ENCODE measurements at regions not wholly inside any gene's neighbourhood (a gene's known extent, or its start where the extent isn't known, plus 50 kb on each side); places are given as distances from the start of the nearest gene placed in this dataset.

DNA sequence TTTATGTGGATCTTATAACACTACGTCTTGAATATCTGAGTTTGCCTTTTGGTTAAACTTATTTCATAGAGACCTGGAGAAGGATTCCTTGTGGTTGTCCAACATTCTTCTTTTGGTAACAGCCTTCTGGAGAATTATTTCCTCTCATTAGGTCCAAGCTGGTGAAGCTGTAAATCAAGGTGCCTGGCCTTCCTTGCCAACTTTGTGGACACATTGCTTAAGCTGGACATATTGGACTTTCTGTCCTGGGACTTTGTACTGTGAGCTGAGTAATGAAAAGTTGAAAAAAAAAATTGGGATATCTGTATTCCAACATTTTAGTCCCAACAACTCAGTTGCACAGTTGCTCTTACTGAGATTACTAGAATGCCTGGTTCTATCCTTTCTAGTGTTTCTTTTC is 186.2 kb downstream of the HAO1 start:
- Histone ChIP-seq H3K18ac (ENCODE audit: low read depth in 1 of 2, low read length in 2 of 2) (no peak overlapping the region), H3K4ac (ENCODE audit: low read depth in 1 of 2, low read length in 2 of 2) (no peak overlapping the region), H2BK5ac (ENCODE audit: low read depth, low read length, poor library complexity, severe bottlenecking) (no peak overlapping the region), H3K36me3 (ENCODE audit: control insufficient read depth in 1 of 2, insufficient read depth in 2 of 2, low read depth in 1 of 2, low read length in 2 of 2) (no peaks in the 10 kb centered on the region), H3K4me2 (ENCODE audit: low read length, poor library complexity, severe bottlenecking) (no peak overlapping the region), H3K27me3 (ENCODE audit: control insufficient read depth in 1 of 2, insufficient read depth in 1 of 2, low read length in 2 of 2) (peaks cover 0 to 4% of the 10 kb centered on the region in 2 experiments), H3K27ac (ENCODE audit: low read length, poor library complexity, severe bottlenecking) (no peak overlapping the region), H4K91ac (ENCODE audit: low read length) (no peak overlapping the region), H2BK120ac (ENCODE audit: low read depth, low read length) (no peak overlapping the region), H3K9me3 (ENCODE audit: control insufficient read depth, low read length) (no peaks in the 10 kb centered on the region), H2BK12ac (ENCODE audit: low read length in 2 of 2) (no peak overlapping the region), H3K9ac (ENCODE audit: low read length) (no peak overlapping the region), H2AFZ (ENCODE audit: low read depth, low read length) (no peak overlapping the region), H4K8ac (ENCODE audit: low read length) (no peak overlapping the region), H3K14ac (ENCODE audit: low read length in 2 of 2) (no peak overlapping the region), H3K4me3 (ENCODE audit: insufficient read depth in 1 of 2, low read depth in 1 of 2, low read length in 2 of 2) (no peak overlapping the region), H3K79me1 (replicated peaks; ENCODE audit: low read length, poor library complexity, severe bottlenecking) (no peaks in the 10 kb centered on the region), H3K23ac (ENCODE audit: low read length in 2 of 2) (no peak overlapping the region), H2AK5ac (ENCODE audit: low read length, severe bottlenecking) (no peak overlapping the region), H3K4me1 (ENCODE audit: control insufficient read depth, insufficient read depth, low read depth, low read length) (no peaks in the 10 kb centered on the region), H2BK15ac (ENCODE audit: low read depth, poor library complexity, severe bottlenecking) (no peak overlapping the region)
- WGBS: no CpG with 5 or more reads among the region's 1 CpG
- DNase-seq: no peak

- no peaks in the 10 kb centered on the region for H3K27me3 ChIP-seq (ENCODE audit: control insufficient read depth in 1 of 2, insufficient read depth in 1 of 2, low read length in 2 of 2)
- H4K8ac ChIP-seq (ENCODE audit: low read length): no peak overlapping the region
- H3K36me3 ChIP-seq (ENCODE audit: control insufficient read depth in 1 of 2, insufficient read depth in 2 of 2, low read depth in 1 of 2, low read length in 2 of 2): no peaks in the 10 kb centered on the region
- no peaks in the 10 kb centered on the region for H3K79me1 ChIP-seq (replicated peaks; ENCODE audit: low read length, poor library complexity, severe bottlenecking)
- H2BK5ac ChIP-seq (ENCODE audit: low read depth, low read length, poor library complexity, severe bottlenecking): no peak overlapping the region
- H3K27ac ChIP-seq (ENCODE audit: low read length, poor library complexity, severe bottlenecking): no peak overlapping the region
- H3K9me3 ChIP-seq (ENCODE audit: control insufficient read depth, low read length): no peaks in the 10 kb centered on the region
- no peak overlapping the region for H2BK120ac ChIP-seq (ENCODE audit: low read depth, low read length)
- no peak overlapping the region for H2AFZ ChIP-seq (ENCODE audit: low read depth, low read length)
- no peak overlapping the region for H2BK12ac ChIP-seq (ENCODE audit: low read length in 2 of 2)
- peak; percentile 41 for DNase-seq
- no peak overlapping the region for H3K14ac ChIP-seq (ENCODE audit: low read length in 2 of 2)
- H4K91ac ChIP-seq (ENCODE audit: low read length): no peak overlapping the region
- H3K4ac ChIP-seq (ENCODE audit: low read depth in 1 of 2, low read length in 2 of 2): no peak overlapping the region
- H3K9ac ChIP-seq (ENCODE audit: low read length): no peak overlapping the region
- no peak overlapping the region for H2BK15ac ChIP-seq (ENCODE audit: low read depth, poor library complexity, severe bottlenecking)
- no peak overlapping the region for H3K18ac ChIP-seq (ENCODE audit: low read depth in 1 of 2, low read length in 2 of 2)
- no peak overlapping the region for H3K4me2 ChIP-seq (ENCODE audit: low read length, poor library complexity, severe bottlenecking)
- no peak overlapping the region for H3K23ac ChIP-seq (ENCODE audit: low read length in 2 of 2)
- no peaks in the 10 kb centered on the region for H3K4me1 ChIP-seq (ENCODE audit: control insufficient read depth, insufficient read depth, low read depth, low read length)
- H2AK5ac ChIP-seq (ENCODE audit: low read length, severe bottlenecking): no peak overlapping the region
- WGBS: 29% methylated on average over 1 of the region's 3 CpGs
- no peak overlapping the region for H3K4me3 ChIP-seq (ENCODE audit: insufficient read depth in 1 of 2, low read depth in 1 of 2, low read length in 2 of 2)
Measured at GRCh38 chr20:7758406-7758805, 181.9 kb downstream of the HAO1 start.

GRCh38 chr20:7760247-7761031 is 179.8 kb downstream of the HAO1 start:
- DNase-seq: peak; percentile 80
- Histone ChIP-seq H2BK12ac (ENCODE audit: low read length in 2 of 2) (no peak overlapping the region), H3K14ac (ENCODE audit: low read length in 2 of 2) (no peak overlapping the region), H3K4me1 (ENCODE audit: control insufficient read depth, insufficient read depth, low read depth, low read length) (no peaks in the 10 kb centered on the region), H2BK15ac (ENCODE audit: low read depth, poor library complexity, severe bottlenecking) (no peak overlapping the region), H2BK5ac (ENCODE audit: low read depth, low read length, poor library complexity, severe bottlenecking) (no peak overlapping the region), H3K9me3 (ENCODE audit: control insufficient read depth, low read length) (no peaks in the 10 kb centered on the region), H3K4me2 (ENCODE audit: low read length, poor library complexity, severe bottlenecking) (no peak overlapping the region), H3K18ac (ENCODE audit: low read depth in 1 of 2, low read length in 2 of 2) (no peak overlapping the region), H3K23ac (ENCODE audit: low read length in 2 of 2) (no peak overlapping the region), H4K91ac (ENCODE audit: low read length) (no peak overlapping the region), H3K27me3 (ENCODE audit: control insufficient read depth in 1 of 2, insufficient read depth in 1 of 2, low read length in 2 of 2) (no peaks in the 10 kb centered on the region), H2BK120ac (ENCODE audit: low read depth, low read length) (no peak overlapping the region), H2AFZ (ENCODE audit: low read depth, low read length) (no peak overlapping the region), H3K9ac (ENCODE audit: low read length) (no peak overlapping the region), H2AK5ac (ENCODE audit: low read length, severe bottlenecking) (no peak overlapping the region), H3K27ac (ENCODE audit: low read length, poor library complexity, severe bottlenecking) (no peak overlapping the region), H3K4ac (ENCODE audit: low read depth in 1 of 2, low read length in 2 of 2) (no peak overlapping the region), H4K8ac (ENCODE audit: low read length) (no peak overlapping the region), H3K79me1 (replicated peaks; ENCODE audit: low read length, poor library complexity, severe bottlenecking) (no peaks in the 10 kb centered on the region), H3K36me3 (ENCODE audit: control insufficient read depth in 1 of 2, insufficient read depth in 2 of 2, low read depth in 1 of 2, low read length in 2 of 2) (no peaks in the 10 kb centered on the region), H3K4me3 (ENCODE audit: insufficient read depth in 1 of 2, low read depth in 1 of 2, low read length in 2 of 2) (no peak overlapping the region)
- 0% methylated on average over 1 of the region's 1 CpG for WGBS

DNA sequence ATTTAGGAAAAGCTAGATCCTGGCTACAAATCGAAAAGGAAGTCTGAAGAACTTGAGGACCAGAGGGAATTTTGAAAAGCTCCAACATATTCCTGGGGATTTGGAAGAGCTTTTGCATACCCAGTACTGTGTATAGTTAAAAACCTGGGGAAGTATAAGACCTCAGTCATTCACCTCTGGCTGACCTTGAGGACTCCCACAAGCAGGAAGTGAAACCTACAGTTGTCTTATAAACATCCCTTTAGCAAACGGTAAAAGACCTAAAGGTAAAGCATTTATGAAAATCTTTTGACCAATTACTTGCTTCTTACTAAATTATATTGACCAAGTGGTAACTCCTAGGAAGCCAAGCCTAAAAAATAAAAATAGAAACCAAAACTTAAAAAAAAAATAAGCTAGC is 175.0 kb downstream of the HAO1 start:
- no peak overlapping the region for H3K4me3 ChIP-seq (ENCODE audit: insufficient read depth in 1 of 2, low read depth in 1 of 2, low read length in 2 of 2)
- H3K36me3 ChIP-seq (ENCODE audit: control insufficient read depth in 1 of 2, insufficient read depth in 2 of 2, low read depth in 1 of 2, low read length in 2 of 2): no peaks in the 10 kb centered on the region
- H2AK5ac ChIP-seq (ENCODE audit: low read length, severe bottlenecking): no peak overlapping the region
- no peak overlapping the region for H4K91ac ChIP-seq (ENCODE audit: low read length)
- no peak for DNase-seq
- no peak overlapping the region for H2BK5ac ChIP-seq (ENCODE audit: low read depth, low read length, poor library complexity, severe bottlenecking)
- no peak overlapping the region for H4K8ac ChIP-seq (ENCODE audit: low read length)
- WGBS: 54% methylated on average over 2 of the region's 2 CpGs
- no peak overlapping the region for H2BK15ac ChIP-seq (ENCODE audit: low read depth, poor library complexity, severe bottlenecking)
- no peaks in the 10 kb centered on the region for H3K79me1 ChIP-seq (replicated peaks; ENCODE audit: low read length, poor library complexity, severe bottlenecking)
- H3K14ac ChIP-seq (ENCODE audit: low read length in 2 of 2): no peak overlapping the region
- H3K4me1 ChIP-seq (ENCODE audit: control insufficient read depth, insufficient read depth, low read depth, low read length): no peaks in the 10 kb centered on the region
- H3K23ac ChIP-seq (ENCODE audit: low read length in 2 of 2): no peak overlapping the region
- no peak overlapping the region for H3K18ac ChIP-seq (ENCODE audit: low read depth in 1 of 2, low read length in 2 of 2)
- H3K9ac ChIP-seq (ENCODE audit: low read length): no peak overlapping the region
- H2BK12ac ChIP-seq (ENCODE audit: low read length in 2 of 2): no peak overlapping the region
- H3K27me3 ChIP-seq (ENCODE audit: control insufficient read depth in 1 of 2, insufficient read depth in 1 of 2, low read length in 2 of 2): no peaks in the 10 kb centered on the region
- H2AFZ ChIP-seq (ENCODE audit: low read depth, low read length): no peak overlapping the region
- no peak overlapping the region for H3K27ac ChIP-seq (ENCODE audit: low read length, poor library complexity, severe bottlenecking)
- no peak overlapping the region for H2BK120ac ChIP-seq (ENCODE audit: low read depth, low read length)
- H3K9me3 ChIP-seq (ENCODE audit: control insufficient read depth, low read length): no peaks in the 10 kb centered on the region
- H3K4me2 ChIP-seq (ENCODE audit: low read length, poor library complexity, severe bottlenecking): no peak overlapping the region
- no peak overlapping the region for H3K4ac ChIP-seq (ENCODE audit: low read depth in 1 of 2, low read length in 2 of 2)
